ENCODE measurements at regions not wholly inside any gene's neighbourhood (a gene's known extent, or its start where the extent isn't known, plus 50 kb on each side); places are given as distances from the start of the nearest gene placed in this dataset.

DNA sequence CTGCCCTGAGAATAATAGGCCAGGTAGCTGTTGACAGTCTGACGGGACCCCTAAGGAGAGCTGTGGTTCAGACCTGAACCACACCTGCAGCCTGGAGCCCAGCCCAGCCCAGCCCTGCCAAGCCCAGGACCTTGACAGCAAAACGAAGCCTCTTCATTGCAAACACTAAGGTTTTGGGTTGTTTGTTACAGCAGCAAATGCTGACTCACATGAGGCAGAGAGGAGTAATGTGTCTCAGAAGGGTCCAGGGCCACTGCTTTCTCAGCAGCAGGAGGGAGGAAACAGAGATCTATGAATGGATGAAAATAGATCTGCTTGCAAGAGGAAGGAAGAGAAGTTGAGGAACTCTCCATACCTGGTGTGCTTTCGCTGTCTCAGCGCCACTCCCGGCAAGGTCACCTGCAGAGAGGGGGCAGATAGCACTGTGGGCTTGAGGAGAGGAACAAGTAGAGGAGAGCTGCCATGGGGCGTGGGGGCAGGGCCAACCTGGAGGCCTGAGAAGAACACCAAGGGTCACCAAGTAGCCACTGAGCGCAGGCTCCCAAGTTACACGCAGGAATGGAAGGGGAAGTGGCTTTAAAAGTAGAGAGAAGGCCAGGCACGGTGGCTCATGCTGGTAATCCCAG, 127.2 kb downstream of the ZNF281 start:
- Histone ChIP-seq H3K27me3 (replicated peaks in 1 of 4; ENCODE audit: control extremely low read depth in 1 of 4, control insufficient read depth in 3 of 4, insufficient read depth in 4 of 4, low read length in 3 of 4) (no peaks in the 10 kb centered on the region), H3K4me1 (ENCODE audit: control insufficient read depth in 2 of 2, insufficient read depth in 2 of 2, low read length in 2 of 2) (peaks cover 30 to 36% of the 10 kb centered on the region in 2 donors), H3K4me2 (replicated peaks; ENCODE audit: low read depth, low read length, poor library complexity, severe bottlenecking) (peak overlapping the region; percentile 47), H3K27ac (ENCODE audit: low read length in 2 of 2) (no peak overlapping the region), H2AFZ (ENCODE audit: insufficient read depth, low read depth, low read length, poor library complexity, severe bottlenecking) (no peak overlapping the region), H3K9ac (ENCODE audit: low read length) (no peak overlapping the region), H3K4me3 (ENCODE audit: control extremely low read depth in 1 of 5, extremely low read depth in 1 of 5, insufficient read depth in 1 of 5, low read depth in 2 of 5, low read length in 4 of 5) (no peak overlapping the region), H3K79me2 (ENCODE audit: control insufficient read depth, insufficient read depth, low read length) (no peaks in the 10 kb centered on the region), H3K36me3 (replicated peaks in 1 of 2; ENCODE audit: control extremely low read depth in 1 of 2, control insufficient read depth in 1 of 2, extremely low read depth in 1 of 2, insufficient read depth in 2 of 2, low read length in 1 of 2) (no peaks in the 10 kb centered on the region), H3K9me3 (ENCODE audit: control extremely low read depth in 1 of 3, control insufficient read depth in 2 of 3, insufficient read depth in 1 of 3, low read length in 2 of 3) (peaks cover 0 to 6% (median 1%) of the 10 kb centered on the region in 3 donors), H4K20me1 (ENCODE audit: control insufficient read depth, insufficient read depth, low read length, poor library complexity, severe bottlenecking) (no peaks in the 10 kb centered on the region)
- DNase-seq = no peak
- TF ChIP-seq EZH2 (IDR thresholded peaks at IDR 0.05; ENCODE audit: borderline replicate concordance, insufficient read depth, low read depth, low read length, poor library complexity, severe bottlenecking) (no peak), CTCF (IDR thresholded peaks at IDR 0.05) (no peak)
- whole genome bisulfite sequencing (ENCODE audit: insufficient coverage) = 60% methylated on average over 8 of the region's 9 CpGs
- ChIA-PET POLR2A (no interaction called here), CTCF (interaction anchor here (1.0 to 1.4 kb wide), 2 partner anchors 10 to 22 kb away, joined by 3 to 4 read pairs; no protein-coding TSS in a partner anchor)
- no peak overlapping the region for H3K4me3 Mint-ChIP-seq
- H3K9me3 Mint-ChIP-seq (ENCODE audit: insufficient read depth) = no peaks in the 10 kb centered on the region
- ATAC-seq (ENCODE audit: low read depth) = no peak
- peaks cover 27% of the 10 kb centered on the region for H3K4me1 Mint-ChIP-seq
- intact Hi-C loops (cut with micrococcal nuclease) = no loop called here
- no peaks in the 10 kb centered on the region for H3K27me3 Mint-ChIP-seq
- no peak overlapping the region for H3K27ac Mint-ChIP-seq

DNA sequence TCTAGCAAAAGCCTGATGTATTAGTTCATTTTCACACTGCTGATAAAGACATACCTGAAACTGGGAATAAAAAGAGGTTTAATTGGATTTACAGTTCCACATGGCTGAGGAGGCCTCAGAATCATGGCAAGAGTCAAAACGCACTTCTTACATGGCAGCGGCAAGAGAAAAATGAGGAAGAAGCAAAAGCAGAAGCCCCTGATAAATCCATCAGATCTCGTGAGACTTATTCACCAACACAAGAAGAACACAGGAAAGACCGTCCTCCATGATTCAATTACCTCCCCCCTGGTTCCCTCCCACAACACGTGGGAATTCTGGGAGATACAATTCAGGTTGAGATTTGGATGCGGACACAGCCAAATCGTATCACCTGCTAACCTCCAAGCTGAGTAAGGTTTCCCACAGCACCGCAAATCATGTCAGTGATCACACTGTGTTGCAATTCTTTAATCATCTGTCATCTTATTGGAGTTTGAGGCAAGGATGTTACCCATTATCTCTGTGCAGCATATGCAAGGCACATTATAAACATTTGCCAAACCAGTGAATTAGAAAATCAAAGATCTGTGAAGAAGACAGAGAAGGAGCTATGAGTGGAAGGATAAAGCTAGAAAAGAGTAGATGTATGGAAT, 128.5 kb downstream of the ZNF281 start:
- Histone ChIP-seq H3K36me3 (replicated peaks in 1 of 2; ENCODE audit: control extremely low read depth in 1 of 2, control insufficient read depth in 1 of 2, extremely low read depth in 1 of 2, insufficient read depth in 2 of 2, low read length in 1 of 2) (no peaks in the 10 kb centered on the region), H3K9ac (ENCODE audit: low read length) (no peak overlapping the region), H3K79me2 (ENCODE audit: control insufficient read depth, insufficient read depth, low read length) (no peaks in the 10 kb centered on the region), H3K27ac (ENCODE audit: low read length in 2 of 2) (no peak overlapping the region), H3K27me3 (replicated peaks in 1 of 4; ENCODE audit: control extremely low read depth in 1 of 4, control insufficient read depth in 3 of 4, insufficient read depth in 4 of 4, low read length in 3 of 4) (no peaks in the 10 kb centered on the region), H3K4me2 (replicated peaks; ENCODE audit: low read depth, low read length, poor library complexity, severe bottlenecking) (no peak overlapping the region), H2AFZ (ENCODE audit: insufficient read depth, low read depth, low read length, poor library complexity, severe bottlenecking) (no peak overlapping the region), H3K4me3 (ENCODE audit: control extremely low read depth in 1 of 5, extremely low read depth in 1 of 5, insufficient read depth in 1 of 5, low read depth in 2 of 5, low read length in 4 of 5) (no peak overlapping the region), H3K4me1 (ENCODE audit: control insufficient read depth in 2 of 2, insufficient read depth in 2 of 2, low read length in 2 of 2) (peaks cover 22 to 28% of the 10 kb centered on the region in 2 donors), H4K20me1 (ENCODE audit: control insufficient read depth, insufficient read depth, low read length, poor library complexity, severe bottlenecking) (no peaks in the 10 kb centered on the region), H3K9me3 (ENCODE audit: control extremely low read depth in 1 of 3, control insufficient read depth in 2 of 3, insufficient read depth in 1 of 3, low read length in 2 of 3) (peaks cover 0 to 6% (median 1%) of the 10 kb centered on the region in 3 donors)
- WGBS (ENCODE audit: insufficient coverage) = 91% methylated on average over 4 of the region's 8 CpGs
- Mint-ChIP-seq H3K27ac (no peak overlapping the region), H3K27me3 (no peaks in the 10 kb centered on the region), H3K4me1 (peaks cover 20% of the 10 kb centered on the region), H3K4me3 (no peak overlapping the region), H3K9me3 (ENCODE audit: insufficient read depth) (no peaks in the 10 kb centered on the region)
- ATAC-seq (ENCODE audit: low read depth) (no peak), DNase-seq (no peak)
- CTCF ChIA-PET = interaction anchor here (0.8 to 2.1 kb wide), 5 partner anchors 9 to 207 kb away, joined by 3 to 7 read pairs (median 4); no protein-coding TSS in a partner anchor
- TF ChIP-seq CTCF (IDR thresholded peaks at IDR 0.05) (no peak), EZH2 (IDR thresholded peaks at IDR 0.05; ENCODE audit: borderline replicate concordance, insufficient read depth, low read depth, low read length, poor library complexity, severe bottlenecking) (no peak)
- POLR2A ChIA-PET = interaction anchor here (0.5 kb wide), 1 partner anchor 136 kb away, joined by 4 read pairs; no protein-coding TSS in a partner anchor
- intact Hi-C loops (cut with micrococcal nuclease) = no loop called here
